ENCODE measurements at regions not wholly inside any gene's neighbourhood (a gene's known extent, or its start where the extent isn't known, plus 50 kb on each side); places are given as distances from the start of the nearest gene placed in this dataset.

DNA sequence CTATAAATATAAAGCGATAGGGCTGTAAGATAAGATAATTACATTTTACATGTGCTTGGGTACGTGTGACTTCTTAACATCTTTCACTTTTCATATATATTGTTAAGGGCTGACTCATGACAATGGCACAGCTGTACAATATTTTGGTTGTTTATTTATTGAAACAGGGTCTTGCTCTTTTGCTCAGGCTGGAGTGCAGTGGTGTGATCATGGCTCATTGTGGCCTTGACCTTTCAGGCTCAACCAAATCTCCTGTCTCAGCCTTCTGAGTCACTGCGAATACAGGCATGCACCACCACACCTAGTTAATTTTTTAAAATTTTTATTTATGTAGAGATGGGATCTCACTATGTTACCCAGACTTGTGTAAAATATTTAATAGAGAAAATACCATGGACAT is 2532.4 kb upstream of the PCDH20 start:
- ATAC-seq (no peak), DNase-seq (no peak)
- no peaks in the 10 kb centered on the region for H3K36me3 ChIP-seq (ENCODE audit: low read depth)
- no peaks in the 10 kb centered on the region for H3K4me1 ChIP-seq (ENCODE audit: low read depth)
- no peak for TF ChIP-seq CTCF (IDR thresholded peaks at IDR 0.05)
- no peak overlapping the region for H3K4me3 ChIP-seq
- intact Hi-C loops (cut with DNase I, micrococcal nuclease), result no loop called here
- peaks cover 44% of the 10 kb centered on the region for H3K9me3 ChIP-seq

GRCh38 chr13:63944911-63945310 is 2529.3 kb upstream of the PCDH20 start:
- intact Hi-C loops (cut with DNase I, micrococcal nuclease), result no loop called here
- Histone ChIP-seq H3K4me3 (no peak overlapping the region), H3K4me1 (ENCODE audit: low read depth) (no peaks in the 10 kb centered on the region), H3K9me3 (peaks cover 30% of the 10 kb centered on the region), H3K36me3 (ENCODE audit: low read depth) (no peaks in the 10 kb centered on the region)
- TF ChIP-seq CTCF (IDR thresholded peaks at IDR 0.05), result no peak
- DNase-seq, result no peak
- ATAC-seq, result no peak

DNA sequence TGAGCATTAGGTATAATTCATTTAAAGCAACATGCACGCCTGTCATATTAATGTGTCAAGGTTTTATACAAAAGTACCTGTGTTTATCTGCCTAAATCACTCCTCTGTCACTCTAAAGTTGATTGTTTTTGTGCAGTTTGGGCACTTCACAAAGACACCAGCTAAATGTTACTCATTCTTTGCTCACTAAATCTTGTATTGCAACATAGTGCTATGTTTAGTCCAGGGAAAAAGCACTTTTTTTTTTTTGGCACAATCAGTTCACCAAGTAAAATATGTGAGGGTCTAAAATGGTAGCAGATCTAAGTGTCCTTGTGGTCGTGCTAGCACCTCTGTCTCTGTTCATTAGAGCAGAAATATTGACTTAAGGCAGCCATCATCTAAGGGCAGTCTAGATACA is 2526.7 kb upstream of the PCDH20 start:
- no peak for ATAC-seq
- intact Hi-C loops (cut with DNase I, micrococcal nuclease), result no loop called here
- no peak for DNase-seq
- Histone ChIP-seq H3K9me3 (peaks cover 28% of the 10 kb centered on the region), H3K36me3 (ENCODE audit: low read depth) (no peaks in the 10 kb centered on the region), H3K4me3 (no peak overlapping the region), H3K4me1 (ENCODE audit: low read depth) (no peaks in the 10 kb centered on the region)
- TF ChIP-seq CTCF (IDR thresholded peaks at IDR 0.05), result no peak

- no peak for ATAC-seq
- no peak for TF ChIP-seq CTCF (IDR thresholded peaks at IDR 0.05)
- peaks cover 33% of the 10 kb centered on the region for H3K9me3 ChIP-seq
- DNase-seq, result no peak
- intact Hi-C loops (cut with DNase I, micrococcal nuclease), result no loop called here
- no peaks in the 10 kb centered on the region for H3K36me3 ChIP-seq (ENCODE audit: low read depth)
- H3K4me1 ChIP-seq (ENCODE audit: low read depth), result no peaks in the 10 kb centered on the region
- no peak overlapping the region for H3K4me3 ChIP-seq
These were observed 2523.2 kb upstream of the PCDH20 start for GRCh38 chr13:63938851-63939250.

DNA sequence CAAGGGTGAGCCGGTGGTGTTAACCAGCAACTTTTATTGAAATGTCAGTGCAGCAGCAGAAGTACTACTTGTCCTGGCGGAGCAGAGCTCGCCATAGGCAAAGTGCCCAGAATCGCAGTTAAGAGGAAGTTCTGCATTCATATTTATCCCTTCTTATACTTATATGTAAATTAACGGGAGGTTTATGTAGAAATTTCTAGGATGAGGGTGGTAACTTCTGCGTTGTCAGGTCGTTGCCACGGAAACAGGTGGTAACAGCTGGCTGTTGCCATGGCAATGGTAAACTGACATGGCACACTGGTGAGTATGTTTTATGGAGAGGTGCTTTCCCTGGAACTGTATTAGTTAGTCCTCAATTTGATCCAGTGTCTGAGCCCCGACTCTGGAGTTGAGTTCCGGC is 2494.9 kb upstream of the PCDH20 start:
- DNase-seq (no peak), ATAC-seq (no peak)
- H3K4me1 ChIP-seq (ENCODE audit: low read depth), result no peaks in the 10 kb centered on the region
- H3K9me3 ChIP-seq, result peaks cover 35% of the 10 kb centered on the region
- no peaks in the 10 kb centered on the region for H3K36me3 ChIP-seq (ENCODE audit: low read depth)
- intact Hi-C loops (cut with DNase I, micrococcal nuclease), result no loop called here
- H3K4me3 ChIP-seq, result no peak overlapping the region
- TF ChIP-seq CTCF (IDR thresholded peaks at IDR 0.05), result no peak

GRCh38 chr13:63909726-63910375 is 2494.2 kb upstream of the PCDH20 start:
- Histone ChIP-seq H3K36me3 (ENCODE audit: low read depth) (no peaks in the 10 kb centered on the region), H3K4me3 (no peak overlapping the region), H3K4me1 (ENCODE audit: low read depth) (no peaks in the 10 kb centered on the region), H3K9me3 (peaks cover 41% of the 10 kb centered on the region)
- intact Hi-C loops (cut with DNase I, micrococcal nuclease), result no loop called here
- DNase-seq, result no peak
- no peak for TF ChIP-seq CTCF (IDR thresholded peaks at IDR 0.05)
- no peak for ATAC-seq

All from mucosa of descending colon (tissue), 3 donors.